B cell (primary cell): ENCODE measurements at regions not wholly inside any gene's neighbourhood (a gene's known extent, or its start where the extent isn't known, plus 50 kb on each side); places are given as distances from the start of the nearest gene placed in this dataset.

Experiments
- ATAC-seq: fragments of 200-7000 bp; cut with Tn5 transposase; one replicate; pipeline ENCODE4 v1.10.0; 2021; ENCODE audit warnings: low read depth, mild to moderate bottlenecking, moderate number of reproducible peaks, moderate library complexity
- CTCF ChIA-PET: fragments of 350-600 bp; sonication (Branson Sonifier 250); formaldehyde crosslinking; loops from one replicate; lab custom pipeline; 2021; ENCODE audit warnings: antibody characterized with exemption, inconsistent platforms; lab: Charles Lee
- POLR2A ChIA-PET: fragments of 350-600 bp; sonication (Branson Sonifier 250); formaldehyde crosslinking; loops from one replicate; lab custom pipeline; 2021; ENCODE audit warnings: antibody characterized with exemption; lab: Charles Lee
- DNase-seq: peaks from one replicate; pipeline ENCODE4 v3.0.0; 2013
- H2AFZ ChIP-seq: 2 replicates; pipeline ENCODE4 v1.6.1; 2012; ENCODE audit warnings: mild to moderate bottlenecking, low read depth, low read length; ENCODE audit not compliant: insufficient read depth, poor library complexity, severe bottlenecking
- H3K27ac ChIP-seq, 2 donors: 1 replicate in 1 of 2; 2 replicates in 1 of 2; pipeline ENCODE4 v1.5.1; 2012 to 2013; ENCODE audit warnings: low read length in 2 of 2, mild to moderate bottlenecking in 2 of 2, moderate library complexity in 1 of 2
- H3K27me3 ChIP-seq, 4 experiments: fragments of 200-600 bp in 1 of 4; sonication (generic) in 1 of 4; replicated peaks in 1 of 4; 1 replicate in 2 of 4; 2 replicates in 2 of 4; pipeline versions ENCODE4 v1.6.1 to v1.7.0; 2013 to 2016; ENCODE audit warnings: low read length in 3 of 4, mild to moderate bottlenecking in 2 of 4, mixed read lengths in 1 of 4, moderate library complexity in 1 of 4; ENCODE audit not compliant: insufficient read depth in 4 of 4, control insufficient read depth in 3 of 4; ENCODE audit errors: control extremely low read depth in 1 of 4
- H3K36me3 ChIP-seq, 2 experiments: replicated peaks in 1 of 2; 1 replicate in 1 of 2; 2 replicates in 1 of 2; pipeline versions ENCODE4 v1.6.1 to v1.7.1; 2013; ENCODE audit warnings: low read length in 1 of 2; ENCODE audit not compliant: insufficient read depth in 2 of 2, control insufficient read depth in 1 of 2; ENCODE audit errors: control extremely low read depth in 1 of 2, extremely low read depth in 1 of 2
- H3K4me1 ChIP-seq, 2 donors: fragments of 200-600 bp in 1 of 2; sonication (generic) in 1 of 2; 1 replicate in 1 of 2; 2 replicates in 1 of 2; pipeline versions ENCODE4 v1.5.1 to v1.6.1; 2013 to 2017; ENCODE audit warnings: low read length in 2 of 2; ENCODE audit not compliant: control insufficient read depth in 2 of 2, insufficient read depth in 2 of 2
- H3K4me2 ChIP-seq: replicated peaks from 2 replicates; pipeline ENCODE3; 2012; ENCODE audit warnings: mild to moderate bottlenecking, low read depth, low read length; ENCODE audit not compliant: poor library complexity, severe bottlenecking
- H3K4me3 ChIP-seq, 5 experiments: fragments of 200-600 bp in 1 of 5; sonication (generic) in 1 of 5; 1 replicate in 3 of 5; 2 replicates in 2 of 5; pipeline versions ENCODE4 v1.5.1 to v1.7.0; 2011 to 2016; ENCODE audit warnings: low read length in 4 of 5, mild to moderate bottlenecking in 4 of 5, low read depth in 2 of 5, control low read depth in 1 of 5, moderate library complexity in 1 of 5; ENCODE audit not compliant: insufficient read depth in 1 of 5; ENCODE audit errors: control extremely low read depth in 1 of 5, extremely low read depth in 1 of 5
- H3K79me2 ChIP-seq: fragments of 200-600 bp; sonication (generic); one replicate; pipeline ENCODE4 v1.6.0; 2016; ENCODE audit warnings: low read length; ENCODE audit not compliant: control insufficient read depth, insufficient read depth
- H3K9ac ChIP-seq: fragments of 200-600 bp; sonication (generic); 2 replicates; pipeline ENCODE4 v1.6.1; 2017; ENCODE audit warnings: mild to moderate bottlenecking, low read length, moderate library complexity
- H3K9me3 ChIP-seq, 3 donors: one replicate each; pipeline versions ENCODE4 v1.6.1 to v1.7.1; 2013; ENCODE audit warnings: low read length in 2 of 3; ENCODE audit not compliant: control insufficient read depth in 2 of 3, insufficient read depth in 1 of 3; ENCODE audit errors: control extremely low read depth in 1 of 3
- H4K20me1 ChIP-seq: 2 replicates; pipeline ENCODE4 v1.6.0; 2012; ENCODE audit warnings: mild to moderate bottlenecking, low read length; ENCODE audit not compliant: insufficient read depth, control insufficient read depth, poor library complexity, severe bottlenecking
- H3K27ac Mint-ChIP-seq: one replicate; pipeline ENCODE4 v1.8.0; 2021; ENCODE audit warnings: mixed read lengths
- H3K27me3 Mint-ChIP-seq: one replicate; pipeline ENCODE4 v1.8.0; 2021; ENCODE audit warnings: mixed read lengths
- H3K4me1 Mint-ChIP-seq: one replicate; pipeline ENCODE4 v1.8.0; 2021; ENCODE audit warnings: mixed read lengths
- H3K4me3 Mint-ChIP-seq: one replicate; pipeline ENCODE4 v1.8.0; 2021; ENCODE audit warnings: mixed read lengths
- H3K9me3 Mint-ChIP-seq: one replicate; pipeline ENCODE4 v1.8.0; 2022; ENCODE audit warnings: mixed read lengths; ENCODE audit not compliant: insufficient read depth
- CTCF ChIP-seq: fragments of 200-600 bp; IDR thresholded peaks from one replicate; pipeline ENCODE4 v1.8.0; 2022; ENCODE audit warnings: antibody characterized with exemption, mild to moderate bottlenecking
- EZH2 ChIP-seq: IDR thresholded peaks from 2 replicates; pipeline ENCODE4 v1.6.1; 2012; ENCODE audit warnings: borderline replicate concordance, low read depth, mild to moderate bottlenecking, moderate library complexity, low read length; ENCODE audit not compliant: insufficient read depth, poor library complexity, severe bottlenecking
- WGBS: methylation state at CpG from one replicate; pipeline ENCODE4 v1.1.5; 2013; ENCODE audit warnings: missing lambda C conversion rate; ENCODE audit not compliant: insufficient coverage; 5-methylcytosine and 5-hydroxymethylcytosine counted together
- intact Hi-C: fragments of 100-400 bp; cut with micrococcal nuclease; formaldehyde crosslinking; loops from one replicate; pipeline ENCODE4 v1.10.0; 2022

GRCh38 chr15:69865369-69865768 lies 232.3 kb downstream of the TLE3 start:
- Mint-ChIP-seq H3K9me3 (no peaks in the 10 kb centered on the region), H3K27me3 (peaks cover 21% of the 10 kb centered on the region)
- intact Hi-C loops: no loop called here

GRCh38 chr15:69868756-69869155 lies 229.0 kb downstream of the TLE3 start:
- CTCF ChIA-PET: no interaction called here
- Histone ChIP-seq H3K27me3 (peaks cover 0 to 13% (median 4%) of the 10 kb centered on the region in 4 experiments), H3K9me3 (peaks cover 0 to 4% (median under 1%) of the 10 kb centered on the region in 3 donors), H4K20me1 (no peaks in the 10 kb centered on the region), H3K27ac (no peak overlapping the region), H3K4me1 (no peaks in the 10 kb centered on the region), H3K4me2 (no peak overlapping the region), H2AFZ (no peak overlapping the region), H3K4me3 (no peak overlapping the region), H3K9ac (no peak overlapping the region), H3K79me2 (no peaks in the 10 kb centered on the region), H3K36me3 (no peaks in the 10 kb centered on the region)
- Mint-ChIP-seq H3K4me1 (no peaks in the 10 kb centered on the region), H3K9me3 (no peaks in the 10 kb centered on the region), H3K4me3 (no peak overlapping the region), H3K27ac (no peak overlapping the region), H3K27me3 (peaks cover 9% of the 10 kb centered on the region)
- ATAC-seq: no peak
- intact Hi-C loops: no loop called here
- 69% methylated on average over 2 of the region's 3 CpGs for whole genome bisulfite sequencing
- POLR2A ChIA-PET: no interaction called here
- no peak for DNase-seq
- TF ChIP-seq CTCF: no peak
- TF ChIP-seq EZH2: no peak

More at GRCh38 chr15:69865369-69865768, 232.3 kb downstream of the TLE3 start:
- H3K4me3 Mint-ChIP-seq: no peak overlapping the region
- Histone ChIP-seq H2AFZ (no peak overlapping the region), H4K20me1 (no peaks in the 10 kb centered on the region), H3K36me3 (no peaks in the 10 kb centered on the region), H3K4me3 (no peak overlapping the region), H3K9ac (no peak overlapping the region), H3K4me1 (no peaks in the 10 kb centered on the region), H3K27me3 (peaks cover 0 to 9% (median 4%) of the 10 kb centered on the region in 4 experiments), H3K4me2 (no peak overlapping the region), H3K9me3 (no peaks in the 10 kb centered on the region), H3K79me2 (no peaks in the 10 kb centered on the region), H3K27ac (no peak overlapping the region)
- DNase-seq (no peak), ATAC-seq (no peak)
- CTCF ChIA-PET: no interaction called here
- no peak overlapping the region for H3K27ac Mint-ChIP-seq
- POLR2A ChIA-PET: no interaction called here
- no peaks in the 10 kb centered on the region for H3K4me1 Mint-ChIP-seq
- 60% methylated on average over 1 of the region's 3 CpGs for WGBS
- no peak for TF ChIP-seq CTCF
- TF ChIP-seq EZH2: no peak
